GM21423 (cell line): ENCODE measurements at regions not wholly inside any gene's neighbourhood (a gene's known extent, or its start where the extent isn't known, plus 50 kb on each side); places are given as distances from the start of the nearest gene placed in this dataset.

Source experiments
- ATAC-seq: cut with Tn5 transposase; IDR thresholded peaks from one replicate; pipeline ENCODE4 v1.9.1; 2021; ENCODE audit warnings: mild to moderate bottlenecking, moderate library complexity; ENCODE audit not compliant: unreplicated experiment

DNA sequence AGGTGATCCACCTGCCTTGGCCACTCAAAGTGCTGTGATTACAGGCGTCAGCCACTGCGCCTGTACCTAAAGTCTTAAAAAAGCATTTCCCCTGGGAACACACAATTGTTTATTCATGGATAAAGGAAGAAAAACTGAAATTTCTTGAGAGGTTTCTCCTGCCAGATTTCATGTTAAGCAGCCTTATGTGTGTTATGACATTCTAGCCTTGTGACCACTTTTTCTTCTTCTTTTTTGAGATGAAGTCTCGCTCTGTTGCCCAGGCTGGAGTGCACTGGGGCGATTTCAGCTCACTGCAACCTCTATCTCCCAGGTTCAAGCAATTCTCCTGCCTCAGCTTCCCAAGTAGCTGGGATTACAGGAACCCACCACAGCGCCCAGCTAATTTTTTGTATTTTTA is 57.8 kb upstream of the PLAC8 start:
- no peak for ATAC-seq

DNA sequence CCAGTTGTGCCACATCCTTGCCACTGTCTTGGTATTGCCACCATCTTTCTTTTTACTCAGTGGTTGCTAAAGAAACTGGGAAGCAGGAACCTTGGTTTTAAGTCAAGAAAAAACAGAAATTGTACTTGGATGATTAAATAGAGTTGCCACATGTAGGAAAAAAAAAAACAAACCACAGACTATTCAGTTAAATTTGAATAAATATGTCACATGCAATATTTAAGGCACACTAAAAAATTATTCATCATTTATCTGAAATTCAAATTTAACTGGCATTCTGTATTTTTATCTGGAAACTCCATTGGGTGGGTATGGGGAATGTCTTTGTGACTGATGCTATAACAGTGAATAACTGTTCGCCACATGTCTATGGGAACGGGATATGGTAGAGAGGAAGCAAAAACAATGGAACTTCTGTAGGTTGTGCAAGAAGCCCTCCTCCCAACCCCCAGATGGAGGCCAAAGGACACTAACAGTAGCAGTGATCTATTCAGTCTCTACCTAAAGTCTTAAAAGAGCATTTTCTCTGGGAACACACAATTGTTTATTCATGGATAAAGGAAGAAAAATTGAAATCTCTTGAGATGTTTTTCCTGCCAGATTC is 57.0 kb upstream of the PLAC8 start:
- no peak for ATAC-seq

DNA sequence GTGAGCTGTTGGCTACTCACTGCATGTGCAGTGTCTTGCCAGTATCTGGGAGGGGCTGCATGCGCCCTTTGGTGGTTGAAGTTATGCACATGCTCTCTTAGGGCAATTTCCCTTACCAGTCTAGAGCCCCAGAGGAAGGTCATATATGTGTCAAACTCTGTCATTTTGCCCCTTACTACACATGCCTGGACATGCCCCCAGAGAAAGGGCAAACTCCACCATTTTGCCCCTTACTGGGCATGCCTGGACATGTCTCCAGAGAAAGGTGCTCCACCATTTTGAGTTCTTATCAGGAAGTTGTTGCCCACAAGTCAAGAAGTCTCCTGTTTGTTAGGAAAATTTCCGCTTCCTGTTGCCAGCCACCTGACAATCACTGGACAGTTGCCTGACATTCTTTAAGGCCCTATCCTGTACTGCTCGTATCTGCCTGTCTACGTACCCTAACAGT is 56.4 kb upstream of the PLAC8 start:
- no peak for ATAC-seq
